AG09319 (cell line): ENCODE measurements at regions not wholly inside any gene's neighbourhood (a gene's known extent, or its start where the extent isn't known, plus 50 kb on each side); places are given as distances from the start of the nearest gene placed in this dataset.

Source experiments
- DNase-seq: peaks from one replicate; pipeline ENCODE4 v3.0.0-alpha.2; 2010; ENCODE audit warnings: low read depth; ENCODE audit errors: extremely low read depth
- TF ChIP-seq, protein P1 (sequence below): IDR thresholded peaks from 2 replicates; pipeline ENCODE4 v1.5.1; 2011; ENCODE audit warnings: low read depth, mild to moderate bottlenecking, inconsistent platforms, low read length, moderate library complexity

DNA sequence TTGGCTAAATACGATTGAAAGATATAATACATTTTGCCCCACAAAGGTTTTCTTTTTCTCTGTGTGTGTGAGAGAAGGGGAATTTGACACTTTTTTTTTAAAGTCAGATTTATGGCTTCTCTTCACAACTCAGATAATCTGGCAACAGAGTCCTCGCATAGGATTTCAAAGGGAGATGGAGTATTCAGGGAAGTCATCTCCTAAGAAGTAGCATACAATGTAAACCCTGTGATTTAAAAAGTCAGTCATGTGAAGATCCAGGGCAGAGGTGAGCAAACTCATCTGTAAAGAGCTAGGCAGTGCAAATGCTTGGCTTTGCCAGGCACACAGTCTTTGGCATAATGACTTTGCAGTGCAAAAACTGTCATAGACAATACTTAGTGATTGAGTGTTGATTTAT, 1526.3 kb downstream of the AACS start:
- no peak for DNase-seq
- TF ChIP-seq, protein P1, sequence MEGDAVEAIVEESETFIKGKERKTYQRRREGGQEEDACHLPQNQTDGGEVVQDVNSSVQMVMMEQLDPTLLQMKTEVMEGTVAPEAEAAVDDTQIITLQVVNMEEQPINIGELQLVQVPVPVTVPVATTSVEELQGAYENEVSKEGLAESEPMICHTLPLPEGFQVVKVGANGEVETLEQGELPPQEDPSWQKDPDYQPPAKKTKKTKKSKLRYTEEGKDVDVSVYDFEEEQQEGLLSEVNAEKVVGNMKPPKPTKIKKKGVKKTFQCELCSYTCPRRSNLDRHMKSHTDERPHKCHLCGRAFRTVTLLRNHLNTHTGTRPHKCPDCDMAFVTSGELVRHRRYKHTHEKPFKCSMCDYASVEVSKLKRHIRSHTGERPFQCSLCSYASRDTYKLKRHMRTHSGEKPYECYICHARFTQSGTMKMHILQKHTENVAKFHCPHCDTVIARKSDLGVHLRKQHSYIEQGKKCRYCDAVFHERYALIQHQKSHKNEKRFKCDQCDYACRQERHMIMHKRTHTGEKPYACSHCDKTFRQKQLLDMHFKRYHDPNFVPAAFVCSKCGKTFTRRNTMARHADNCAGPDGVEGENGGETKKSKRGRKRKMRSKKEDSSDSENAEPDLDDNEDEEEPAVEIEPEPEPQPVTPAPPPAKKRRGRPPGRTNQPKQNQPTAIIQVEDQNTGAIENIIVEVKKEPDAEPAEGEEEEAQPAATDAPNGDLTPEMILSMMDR = no peak

DNA sequence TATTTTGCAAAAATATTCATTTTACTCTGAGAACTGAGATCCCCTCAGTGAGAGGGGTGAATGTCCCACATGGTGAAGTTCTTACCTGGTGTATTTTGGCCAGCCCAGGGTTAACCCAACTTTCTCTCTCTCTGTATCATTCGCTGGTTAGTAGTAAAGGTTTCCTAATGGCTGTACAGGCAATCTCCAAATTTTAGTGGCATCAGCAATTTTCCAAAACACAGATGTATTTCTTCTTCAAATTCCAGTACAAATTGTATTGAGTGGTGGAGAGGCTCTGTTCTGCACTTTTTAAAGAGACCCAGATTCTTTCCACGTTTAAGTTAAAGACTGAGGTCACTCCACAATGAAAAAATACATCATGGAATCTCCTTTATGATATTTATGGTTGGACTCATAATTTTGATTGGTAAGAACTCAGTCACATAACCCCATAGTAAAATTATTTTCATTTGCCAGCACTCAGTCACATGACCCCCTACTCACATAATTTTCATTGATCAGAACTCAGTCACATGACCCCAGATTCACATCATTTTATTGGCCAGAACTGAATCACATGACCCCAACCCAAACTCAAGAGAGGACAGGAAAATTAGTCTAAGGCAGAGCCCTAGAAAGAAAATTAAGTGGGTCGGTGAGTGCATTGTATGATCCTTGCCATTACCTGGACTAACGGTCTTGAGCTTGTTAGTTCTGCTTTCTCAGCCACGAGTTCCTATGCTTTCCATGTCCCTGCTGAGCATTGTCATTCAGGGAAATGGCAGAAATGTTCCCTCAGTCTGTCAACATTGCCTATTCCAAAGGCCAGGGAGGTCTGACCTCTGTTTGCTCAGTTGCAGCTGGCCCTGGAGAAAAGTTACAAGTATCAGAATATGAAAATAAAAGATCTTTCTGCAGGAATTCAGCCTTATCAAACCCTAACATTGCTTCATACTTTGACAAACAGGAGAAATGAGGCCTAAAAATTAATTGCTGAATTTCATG, 1536.2 kb downstream of the AACS start:
- no peak for DNase-seq
- TF ChIP-seq, protein P1 = no peak

DNA sequence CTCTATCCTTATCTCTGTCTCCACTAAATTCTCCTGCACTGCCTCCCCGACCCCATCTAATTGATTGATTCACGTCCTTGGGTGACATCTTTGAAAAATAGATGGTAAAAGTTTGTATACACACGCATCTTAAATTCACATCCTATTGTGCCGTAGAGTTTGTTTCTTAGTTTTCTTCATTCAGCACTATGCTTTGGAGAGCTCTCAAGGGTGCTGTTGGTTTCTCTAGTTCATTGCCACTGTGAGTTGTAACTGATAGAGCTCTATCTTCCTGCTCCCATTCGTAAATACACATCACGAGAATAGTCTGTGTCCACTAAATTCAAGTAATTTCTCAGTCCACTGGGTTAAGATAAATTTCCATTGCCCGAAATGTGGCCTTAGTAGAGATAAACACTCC, 1537.4 kb downstream of the AACS start:
- TF ChIP-seq, protein P1 = no peak
- DNase-seq = no peak

DNA sequence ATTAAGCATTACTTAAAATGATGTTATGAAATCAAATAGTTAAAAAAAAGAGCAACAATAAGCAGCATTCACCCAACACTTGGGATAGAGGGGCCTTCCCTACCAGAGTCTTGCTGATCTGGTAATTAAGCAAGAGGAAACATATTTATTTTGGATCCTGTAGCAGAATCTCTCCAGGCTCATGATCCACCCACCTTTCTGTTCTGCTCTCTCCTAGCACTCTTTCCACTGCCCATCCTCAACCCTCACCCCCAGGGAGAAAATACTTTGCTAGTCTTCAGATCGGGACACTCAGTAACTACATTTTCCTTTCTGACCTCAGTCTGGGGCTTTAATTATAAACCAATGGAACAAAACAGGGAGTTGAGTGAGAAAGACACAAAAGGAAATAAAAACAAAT, 1541.9 kb downstream of the AACS start:
- no peak for DNase-seq
- TF ChIP-seq, protein P1 = no peak

DNA sequence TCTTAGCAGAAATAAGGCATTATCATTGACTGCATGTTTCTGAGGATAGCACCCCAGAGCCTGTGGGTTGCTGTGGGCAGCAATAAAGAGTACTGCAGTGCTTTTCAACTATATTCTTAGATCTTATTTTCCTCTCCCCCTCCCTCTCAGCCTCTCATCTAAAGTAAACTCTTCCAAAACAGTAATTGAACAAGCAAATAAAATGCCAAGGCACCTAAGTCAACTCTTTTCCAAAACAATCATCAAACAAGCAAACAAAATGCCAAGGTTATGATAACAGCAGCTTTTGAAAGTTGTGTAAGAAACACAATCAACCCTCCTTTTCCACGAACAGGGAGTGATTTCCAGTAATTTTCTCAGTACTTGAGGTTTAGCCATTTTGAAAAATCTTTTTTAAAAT, 1542.6 kb downstream of the AACS start:
- no peak for DNase-seq
- TF ChIP-seq, protein P1 = no peak

DNA sequence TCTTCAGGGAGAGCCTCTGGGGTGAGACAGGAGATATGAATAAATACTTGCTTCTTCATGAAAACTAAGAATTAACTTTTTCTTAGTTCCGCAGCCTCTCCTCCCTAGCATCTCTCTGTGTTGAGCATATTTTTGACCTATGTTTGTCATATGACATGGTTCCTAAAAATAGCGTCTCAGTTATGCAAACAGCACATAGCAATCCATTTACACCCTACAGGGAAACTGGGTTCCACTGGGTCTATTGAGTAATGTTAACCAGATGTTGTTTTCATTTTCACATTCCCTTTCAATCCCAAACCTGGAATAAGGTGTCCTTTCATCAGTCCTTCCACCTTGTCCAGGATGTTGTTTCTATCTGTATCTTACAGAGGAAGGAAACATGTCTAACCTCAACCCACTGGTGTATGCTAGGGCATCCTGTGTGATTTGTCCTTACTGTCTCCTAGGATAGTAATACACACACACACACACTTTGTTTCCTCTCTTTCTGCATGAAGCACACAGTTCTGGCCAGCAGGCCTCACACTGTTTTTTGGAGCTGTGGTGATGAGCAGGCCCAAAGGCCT, 1543.5 kb downstream of the AACS start:
- TF ChIP-seq, protein P1 = no peak
- no peak for DNase-seq

DNA sequence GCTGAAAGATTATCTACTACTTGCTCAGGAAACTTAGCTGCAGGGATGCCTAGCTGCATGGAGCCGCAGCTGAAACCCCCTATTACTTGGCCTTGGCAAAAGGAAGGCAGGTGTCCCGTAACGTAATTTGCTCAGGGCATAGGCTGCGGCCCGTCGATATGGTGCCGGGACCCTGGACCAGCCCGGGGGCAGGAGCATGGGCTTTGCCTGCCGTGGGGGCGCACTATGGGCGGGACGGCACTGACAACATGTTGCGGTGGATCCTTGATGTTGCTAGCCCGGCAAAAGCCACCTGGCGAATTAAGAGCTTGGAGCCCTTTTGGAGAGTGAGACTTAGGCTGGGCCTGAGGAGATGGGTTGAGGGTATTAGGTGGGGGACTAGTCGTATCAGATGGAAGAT, 1551.2 kb downstream of the AACS start:
- no peak for DNase-seq
- TF ChIP-seq, protein P1 = no peak
